ENCODE measurements at regions not wholly inside any gene's neighbourhood (a gene's known extent, or its start where the extent isn't known, plus 50 kb on each side); places are given as distances from the start of the nearest gene placed in this dataset.

DNA sequence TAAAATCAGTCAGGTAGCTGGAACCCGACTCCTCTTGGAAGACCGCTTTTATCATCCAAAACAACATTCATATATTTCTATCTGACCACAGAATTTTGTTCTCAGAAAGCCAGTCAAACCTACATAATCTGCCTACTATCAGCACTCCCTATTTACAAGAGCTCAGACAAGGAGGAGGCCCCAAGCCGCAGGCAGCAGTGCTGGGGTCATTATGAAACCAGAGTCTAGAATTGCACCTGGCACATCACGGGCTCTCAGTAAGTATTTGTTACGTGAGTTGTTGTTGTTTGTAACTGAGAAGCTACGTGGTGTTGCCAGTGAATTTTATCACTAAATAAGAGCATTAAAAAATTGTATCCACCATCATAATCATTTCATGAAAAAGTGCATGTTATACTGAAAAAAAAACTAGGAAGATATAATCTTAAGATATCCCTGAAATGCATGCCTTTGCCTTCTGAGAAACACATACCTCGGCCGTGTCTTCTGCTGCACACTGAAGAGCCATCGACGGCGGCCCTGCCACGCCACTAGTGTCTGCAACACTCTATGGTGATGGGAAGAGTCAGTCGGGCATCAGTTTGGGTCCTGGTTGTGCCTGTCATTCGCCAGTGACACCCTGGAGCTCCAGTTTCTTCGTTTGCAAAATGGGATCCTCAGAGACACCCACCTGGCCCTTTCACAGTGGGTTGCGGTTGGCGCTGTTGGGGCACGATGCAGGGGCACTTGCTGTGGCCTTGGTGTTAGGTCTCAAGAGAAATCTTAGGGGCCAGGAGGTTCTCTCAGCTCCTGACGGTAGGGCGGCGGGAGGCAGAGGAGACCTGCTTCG lies 505.9 kb downstream of the EIPR1 start:
- Mint-ChIP-seq H3K9me3 (ENCODE audit: unreplicated experiment) (peaks cover 10% of the 10 kb centered on the region), H3K36me3 (ENCODE audit: insufficient read depth, unreplicated experiment) (no peaks in the 10 kb centered on the region), H3K4me1 (ENCODE audit: insufficient read depth, unreplicated experiment) (no peaks in the 10 kb centered on the region), H3K4me3 (ENCODE audit: unreplicated experiment) (no peak overlapping the region), H3K27me3 (ENCODE audit: insufficient read depth, unreplicated experiment) (no peaks in the 10 kb centered on the region), H3K27ac (ENCODE audit: low read depth, unreplicated experiment) (no peak overlapping the region)
- ChIA-PET POLR2A (no interaction called here), CTCF (interaction anchor here (0.5 kb wide), 1 partner anchor 34 kb away, joined by 3 read pairs; no protein-coding TSS in a partner anchor)
- no TSS peak for BruUV-seq (replicated peaks)
- intact Hi-C loops (cut with micrococcal nuclease): no loop called here
- no peak for DNase-seq (ENCODE audit: unreplicated experiment)
- TF ChIP-seq, protein P1, sequence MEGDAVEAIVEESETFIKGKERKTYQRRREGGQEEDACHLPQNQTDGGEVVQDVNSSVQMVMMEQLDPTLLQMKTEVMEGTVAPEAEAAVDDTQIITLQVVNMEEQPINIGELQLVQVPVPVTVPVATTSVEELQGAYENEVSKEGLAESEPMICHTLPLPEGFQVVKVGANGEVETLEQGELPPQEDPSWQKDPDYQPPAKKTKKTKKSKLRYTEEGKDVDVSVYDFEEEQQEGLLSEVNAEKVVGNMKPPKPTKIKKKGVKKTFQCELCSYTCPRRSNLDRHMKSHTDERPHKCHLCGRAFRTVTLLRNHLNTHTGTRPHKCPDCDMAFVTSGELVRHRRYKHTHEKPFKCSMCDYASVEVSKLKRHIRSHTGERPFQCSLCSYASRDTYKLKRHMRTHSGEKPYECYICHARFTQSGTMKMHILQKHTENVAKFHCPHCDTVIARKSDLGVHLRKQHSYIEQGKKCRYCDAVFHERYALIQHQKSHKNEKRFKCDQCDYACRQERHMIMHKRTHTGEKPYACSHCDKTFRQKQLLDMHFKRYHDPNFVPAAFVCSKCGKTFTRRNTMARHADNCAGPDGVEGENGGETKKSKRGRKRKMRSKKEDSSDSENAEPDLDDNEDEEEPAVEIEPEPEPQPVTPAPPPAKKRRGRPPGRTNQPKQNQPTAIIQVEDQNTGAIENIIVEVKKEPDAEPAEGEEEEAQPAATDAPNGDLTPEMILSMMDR (IDR thresholded peaks at IDR 0.05; ENCODE audit: unreplicated experiment): no peak

DNA sequence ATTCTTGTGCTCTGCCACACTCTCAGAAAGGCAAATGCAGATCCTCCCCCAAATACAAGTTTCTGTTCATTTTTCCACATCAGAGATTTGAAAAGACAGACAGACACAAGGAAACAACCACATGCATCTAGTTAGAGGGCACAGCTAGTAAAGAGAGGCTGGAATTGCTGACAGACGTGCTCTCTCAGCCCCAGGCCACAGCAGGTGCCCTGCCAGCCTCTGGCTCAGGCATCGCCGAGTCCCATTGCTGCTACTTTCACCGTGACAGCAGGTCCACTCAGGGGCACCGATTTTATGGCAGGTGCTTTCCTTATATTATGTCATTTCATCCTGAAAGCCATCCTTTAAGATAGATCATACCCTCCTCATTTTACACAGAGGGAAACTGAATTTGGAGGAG lies 507.5 kb downstream of the EIPR1 start:
- ChIA-PET CTCF (no interaction called here), POLR2A (no interaction called here)
- Mint-ChIP-seq H3K9me3 (ENCODE audit: unreplicated experiment) (peaks cover 10% of the 10 kb centered on the region), H3K27me3 (ENCODE audit: insufficient read depth, unreplicated experiment) (no peaks in the 10 kb centered on the region), H3K36me3 (ENCODE audit: insufficient read depth, unreplicated experiment) (no peaks in the 10 kb centered on the region), H3K27ac (ENCODE audit: low read depth, unreplicated experiment) (no peak overlapping the region), H3K4me3 (ENCODE audit: unreplicated experiment) (no peak overlapping the region), H3K4me1 (ENCODE audit: insufficient read depth, unreplicated experiment) (no peaks in the 10 kb centered on the region)
- BruUV-seq (replicated peaks): no TSS peak
- TF ChIP-seq, protein P1 (IDR thresholded peaks at IDR 0.05; ENCODE audit: unreplicated experiment): no peak
- intact Hi-C loops (cut with micrococcal nuclease): no loop called here
- no peak for DNase-seq (ENCODE audit: unreplicated experiment)

DNA sequence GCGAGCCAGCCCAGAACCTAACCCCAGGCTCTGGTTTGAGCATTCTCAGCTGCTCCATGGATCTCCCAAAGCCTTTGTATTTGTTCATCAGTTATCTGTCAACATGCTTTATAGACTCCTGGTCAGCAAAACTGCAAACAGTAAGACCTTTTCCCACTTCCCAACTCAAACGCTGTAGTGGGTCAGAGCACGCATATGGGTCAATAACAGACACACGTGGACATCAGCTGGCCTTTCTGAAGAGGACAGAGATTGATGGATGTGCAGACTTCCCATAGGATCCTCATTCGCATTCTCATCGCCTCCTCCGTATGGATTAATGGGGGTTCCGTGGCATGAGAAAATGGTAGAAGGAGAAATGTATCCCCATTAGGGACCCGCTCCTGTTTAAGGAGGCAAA lies 508.1 kb downstream of the EIPR1 start:
- no TSS peak for BruUV-seq (replicated peaks)
- TF ChIP-seq, protein P1 (IDR thresholded peaks at IDR 0.05; ENCODE audit: unreplicated experiment): no peak
- POLR2A ChIA-PET: no interaction called here
- intact Hi-C loops (cut with micrococcal nuclease): no loop called here
- CTCF ChIA-PET: no interaction called here
- H3K9me3 Mint-ChIP-seq (ENCODE audit: unreplicated experiment): peaks cover 10% of the 10 kb centered on the region
- H3K4me3 Mint-ChIP-seq (ENCODE audit: unreplicated experiment): no peak overlapping the region
- no peaks in the 10 kb centered on the region for H3K36me3 Mint-ChIP-seq (ENCODE audit: insufficient read depth, unreplicated experiment)
- no peaks in the 10 kb centered on the region for H3K4me1 Mint-ChIP-seq (ENCODE audit: insufficient read depth, unreplicated experiment)
- no peak overlapping the region for H3K27ac Mint-ChIP-seq (ENCODE audit: low read depth, unreplicated experiment)
- DNase-seq (ENCODE audit: unreplicated experiment): no peak
- H3K27me3 Mint-ChIP-seq (ENCODE audit: insufficient read depth, unreplicated experiment): no peaks in the 10 kb centered on the region

DNA sequence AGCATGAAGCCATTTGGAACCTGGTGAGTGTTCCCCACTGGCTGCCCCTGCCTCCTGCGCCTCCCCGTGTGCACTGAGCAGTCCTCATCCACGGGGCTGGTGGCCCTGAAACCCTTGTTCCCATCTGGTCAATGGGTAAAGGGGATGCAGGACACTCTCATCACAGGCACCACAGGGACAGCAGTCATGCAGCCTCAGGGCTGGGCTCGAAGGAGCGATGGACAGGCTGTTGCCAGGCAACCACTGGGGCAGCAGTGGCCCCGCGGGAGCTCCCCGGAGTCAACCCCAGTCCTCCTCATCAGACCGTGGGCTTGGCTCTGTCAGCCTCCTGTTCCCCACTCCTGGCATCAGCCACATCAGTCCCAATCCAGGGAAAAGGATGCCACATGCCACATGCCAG lies 509.5 kb downstream of the EIPR1 start:
- Mint-ChIP-seq H3K4me3 (ENCODE audit: unreplicated experiment) (no peak overlapping the region), H3K36me3 (ENCODE audit: insufficient read depth, unreplicated experiment) (no peaks in the 10 kb centered on the region), H3K9me3 (ENCODE audit: unreplicated experiment) (peaks cover 5% of the 10 kb centered on the region), H3K4me1 (ENCODE audit: insufficient read depth, unreplicated experiment) (no peaks in the 10 kb centered on the region), H3K27me3 (ENCODE audit: insufficient read depth, unreplicated experiment) (no peaks in the 10 kb centered on the region), H3K27ac (ENCODE audit: low read depth, unreplicated experiment) (no peak overlapping the region)
- no peak for DNase-seq (ENCODE audit: unreplicated experiment)
- intact Hi-C loops (cut with micrococcal nuclease): no loop called here
- BruUV-seq (replicated peaks): no TSS peak
- ChIA-PET POLR2A (no interaction called here), CTCF (interaction anchor here (0.6 kb wide), 2 partner anchors 160 to 449 kb away, joined by 3 to 4 read pairs; no protein-coding TSS in a partner anchor)
- TF ChIP-seq, protein P1 (IDR thresholded peaks at IDR 0.05; ENCODE audit: unreplicated experiment): no peak

Measured in MCF 10A (cell line).